ENCODE measurements at regions not wholly inside any gene's neighbourhood (a gene's known extent, or its start where the extent isn't known, plus 50 kb on each side); places are given as distances from the start of the nearest gene placed in this dataset.

GRCh38 chr15:69664572-69665571 is 212.3 kb downstream of the RPLP1 start (continued):
- TF ChIP-seq ZNF425 (CRISPR knock-in tag; conservative IDR thresholded peaks at IDR 0.05) (no peak), ZSCAN18 (CRISPR knock-in tag; IDR thresholded peaks at IDR 0.05) (no peak), E2F4 (CRISPR knock-in tag; IDR thresholded peaks at IDR 0.05; ENCODE audit: borderline replicate concordance, low read depth) (no peak), OVOL2 (CRISPR knock-in tag; IDR thresholded peaks at IDR 0.05; ENCODE audit: borderline replicate concordance) (no peak), ZNF671 (CRISPR knock-in tag; IDR thresholded peaks at IDR 0.05) (no peak), PRDM15 (CRISPR knock-in tag; IDR thresholded peaks at IDR 0.05) (no peak), NFYB (CRISPR knock-in tag; conservative IDR thresholded peaks at IDR 0.05; ENCODE audit: low read depth) (no peak), AFF4 (CRISPR knock-in tag; IDR thresholded peaks at IDR 0.05; ENCODE audit: borderline replicate concordance) (no peak)

GRCh38 chr15:69665641-69666111 is 213.1 kb downstream of the RPLP1 start:
- Mint-ChIP-seq H3K27ac (no peak overlapping the region), H3K4me1 (peaks cover 16% of the 10 kb centered on the region), H3K27me3 (ENCODE audit: low read depth) (no peaks in the 10 kb centered on the region), H3K4me3 (no peak overlapping the region), H3K9me3 (no peaks in the 10 kb centered on the region), H3K36me3 (no peaks in the 10 kb centered on the region)
- DNase-seq (ENCODE audit: low spot score) (peak; percentile 12), ATAC-seq (peak; percentile 32)
- CTCF ChIA-PET, result interaction anchor here (1.3 to 1.5 kb wide), 2 partner anchors 57 to 188 kb away, joined by 3 to 7 read pairs; no protein-coding TSS in a partner anchor
- POLR2A ChIA-PET, result no interaction called here
- no peak for TF ChIP-seq NFE2L1 (CRISPR knock-in tag; IDR thresholded peaks at IDR 0.05)
- TF ChIP-seq KAT7 (CRISPR knock-in tag; IDR thresholded peaks at IDR 0.05; ENCODE audit: borderline replicate concordance), result no peak
- no peak for TF ChIP-seq RELA (CRISPR knock-in tag; IDR thresholded peaks at IDR 0.05; ENCODE audit: borderline replicate concordance)
- no peak for TF ChIP-seq ZNF263 (CRISPR knock-in tag; IDR thresholded peaks at IDR 0.05; ENCODE audit: low read depth)
- no peak for TF ChIP-seq AR (CRISPR knock-in tag; IDR thresholded peaks at IDR 0.05)
- no peak for TF ChIP-seq ELF4 (CRISPR knock-in tag; IDR thresholded peaks at IDR 0.05; ENCODE audit: low read depth)
- TF ChIP-seq TCF7 (CRISPR knock-in tag; IDR thresholded peaks at IDR 0.05; ENCODE audit: low read depth), result no peak
- no peak for TF ChIP-seq ZNF423 (CRISPR knock-in tag; IDR thresholded peaks at IDR 0.05)
- TF ChIP-seq ZNF232 (CRISPR knock-in tag; IDR thresholded peaks at IDR 0.05), result no peak
- no peak for TF ChIP-seq SMAD3 (CRISPR knock-in tag; IDR thresholded peaks at IDR 0.05; ENCODE audit: borderline replicate concordance)
- no peak for TF ChIP-seq MAX (CRISPR knock-in tag; IDR thresholded peaks at IDR 0.05)

Measured in WTC11 (cell line).